ENCODE measurements at regions not wholly inside any gene's neighbourhood (a gene's known extent, or its start where the extent isn't known, plus 50 kb on each side); places are given as distances from the start of the nearest gene placed in this dataset.

DNA sequence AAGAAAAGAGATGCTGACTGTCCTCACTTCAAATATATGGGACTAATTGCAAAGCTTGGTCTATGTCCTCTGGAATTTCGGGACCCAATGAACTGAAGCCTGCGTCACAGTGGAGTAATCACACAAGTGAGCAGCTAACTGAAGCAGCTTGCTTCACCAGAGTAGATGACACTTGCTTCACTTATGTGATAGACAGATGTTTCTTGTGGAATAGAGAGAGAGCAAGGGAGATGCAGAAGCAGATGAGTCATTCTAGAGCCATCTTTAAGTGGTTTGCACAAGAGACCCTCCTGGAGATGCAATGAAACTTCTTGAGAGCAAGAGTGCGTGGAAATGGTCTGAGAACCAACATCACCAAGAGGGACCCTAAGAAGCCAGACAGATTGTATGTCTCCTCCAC lies 1537.1 kb upstream of the FLRT2 start:
- DNase-seq: no peak

DNA sequence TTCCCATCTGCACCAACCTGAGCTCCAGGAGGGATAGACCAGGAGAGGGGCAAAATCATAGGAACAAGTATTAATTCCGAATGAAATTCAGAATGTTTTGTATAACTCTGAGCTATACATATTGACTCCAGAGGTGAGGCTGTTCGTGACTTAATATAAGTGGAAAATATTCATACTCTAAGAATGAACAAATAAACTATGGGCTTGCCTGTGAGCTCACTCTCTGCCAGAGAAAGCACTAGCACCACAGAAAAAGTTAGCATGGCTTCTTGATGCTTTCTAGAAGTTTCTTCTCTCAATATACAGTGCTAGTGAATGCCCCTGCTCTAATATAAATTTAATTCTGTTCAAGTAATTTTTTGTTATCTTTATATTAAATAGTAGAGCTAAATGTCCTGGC lies 1536.4 kb upstream of the FLRT2 start:
- DNase-seq: no peak

DNA sequence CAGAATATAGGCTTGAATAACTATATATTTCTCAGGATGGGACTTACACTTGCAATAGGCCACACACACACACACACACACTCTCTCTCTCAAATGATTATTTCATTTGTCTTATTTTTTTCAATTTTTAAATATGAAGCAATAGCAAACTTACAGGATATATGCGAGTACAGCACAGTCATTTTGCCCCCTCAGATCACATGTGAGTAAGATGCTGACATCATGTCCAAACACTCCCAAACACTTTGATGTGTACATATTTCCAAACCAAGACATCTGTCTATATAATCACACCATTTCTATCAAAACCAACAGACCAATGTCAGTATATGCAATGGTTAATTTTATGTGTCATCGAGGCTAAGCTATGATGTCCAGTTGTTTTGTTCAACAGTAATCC lies 1535.9 kb upstream of the FLRT2 start:
- DNase-seq: no peak

DNA sequence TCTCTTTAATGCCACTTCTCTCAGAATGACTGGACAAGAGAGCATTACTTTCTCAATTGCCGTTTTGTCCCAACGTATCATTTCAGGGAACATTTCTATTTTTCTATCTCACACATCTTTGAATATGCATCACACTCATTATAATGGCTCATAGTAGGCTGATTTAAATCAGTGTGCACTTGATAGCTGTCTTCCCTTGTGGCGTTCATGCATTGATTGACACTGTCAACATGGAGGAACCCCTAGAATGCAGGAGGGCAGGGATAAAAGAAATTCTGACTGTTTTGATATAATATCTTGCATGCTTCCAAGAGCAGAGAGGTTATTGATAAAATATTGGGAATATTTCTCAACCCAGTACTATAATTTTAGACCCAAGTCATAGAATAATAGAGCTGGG lies 1528.9 kb upstream of the FLRT2 start:
- DNase-seq: no peak

DNA sequence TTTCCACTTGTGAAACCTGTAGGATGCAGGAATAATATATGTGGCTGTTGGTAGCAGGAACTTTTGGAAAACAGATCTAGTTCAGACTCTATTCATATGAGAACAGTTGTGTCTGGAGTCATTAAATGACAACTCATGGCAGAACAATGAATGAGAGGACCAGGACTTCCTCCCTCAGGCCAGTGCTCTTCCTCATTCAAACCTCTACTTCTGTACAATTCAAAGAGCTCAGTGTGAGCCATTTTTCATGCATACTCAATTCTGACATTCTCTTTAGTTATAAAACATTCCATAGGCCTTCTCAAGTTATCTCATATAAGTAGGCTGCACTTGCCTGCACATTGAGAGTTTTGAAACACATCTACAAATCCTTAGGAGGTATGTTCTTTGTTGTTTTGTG lies 1526.6 kb upstream of the FLRT2 start:
- no peak for DNase-seq

DNA sequence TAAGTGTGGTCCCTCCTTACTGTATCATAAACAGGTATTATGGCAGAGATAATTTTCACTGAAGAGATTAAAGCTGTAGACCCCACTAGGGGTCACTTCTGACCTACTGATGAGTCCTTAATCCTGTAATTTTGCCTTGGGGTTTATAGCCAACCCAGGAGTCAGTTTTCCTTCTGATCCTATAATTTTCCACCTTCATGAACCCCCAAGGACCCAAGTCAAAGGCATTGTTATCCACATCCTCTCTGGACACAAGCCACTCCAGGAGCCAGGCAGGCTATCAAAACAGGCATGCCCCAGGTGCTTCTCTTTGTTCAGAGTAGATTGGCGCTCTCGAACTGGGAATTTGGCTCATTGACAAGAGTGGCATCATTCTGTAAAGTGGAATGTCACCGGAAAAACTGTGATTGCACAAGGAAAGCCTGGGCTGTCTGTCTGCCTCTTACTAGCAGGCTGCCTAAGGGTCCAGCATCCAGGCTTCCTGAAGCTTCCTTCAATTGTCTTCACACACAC lies 1523.2 kb upstream of the FLRT2 start:
- DNase-seq: no peak

DNA sequence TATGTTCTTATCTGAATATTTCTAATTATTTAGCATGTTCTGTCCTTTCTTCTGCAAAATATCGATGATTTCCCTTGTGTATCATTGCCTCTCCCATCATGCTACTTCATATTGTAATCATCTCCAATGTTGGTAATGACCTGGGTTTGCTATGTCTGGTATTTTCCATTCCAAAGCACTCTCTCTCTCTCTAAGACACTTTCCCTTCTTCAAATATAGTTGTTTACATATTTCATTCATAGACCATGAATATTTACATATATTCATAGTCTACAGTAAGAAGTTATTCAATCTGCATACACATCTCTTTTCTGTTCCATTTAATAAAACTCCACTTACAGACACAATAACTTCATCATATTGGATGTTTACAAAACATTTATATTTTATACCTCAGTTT lies 1516.5 kb upstream of the FLRT2 start:
- no peak for DNase-seq

DNA sequence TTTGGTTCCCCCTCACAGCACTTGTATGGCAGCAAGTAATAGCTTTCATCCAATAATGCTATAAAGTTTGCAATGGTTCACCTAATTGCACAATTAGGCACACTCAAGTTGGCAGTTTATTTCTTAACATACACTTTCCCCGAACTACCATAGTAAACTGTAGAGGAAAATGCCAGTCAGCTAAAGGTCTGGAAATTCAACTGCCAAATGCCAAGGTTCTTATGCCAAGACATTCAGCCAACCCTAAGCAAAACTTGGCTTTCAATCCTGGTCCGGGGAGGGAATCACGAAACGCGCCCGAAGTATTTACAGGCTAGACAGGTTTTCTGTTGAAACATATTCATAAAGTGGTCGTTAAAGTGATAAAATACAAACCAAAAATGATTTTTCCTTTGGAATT lies 1512.4 kb upstream of the FLRT2 start:
- no peak for DNase-seq

DNA sequence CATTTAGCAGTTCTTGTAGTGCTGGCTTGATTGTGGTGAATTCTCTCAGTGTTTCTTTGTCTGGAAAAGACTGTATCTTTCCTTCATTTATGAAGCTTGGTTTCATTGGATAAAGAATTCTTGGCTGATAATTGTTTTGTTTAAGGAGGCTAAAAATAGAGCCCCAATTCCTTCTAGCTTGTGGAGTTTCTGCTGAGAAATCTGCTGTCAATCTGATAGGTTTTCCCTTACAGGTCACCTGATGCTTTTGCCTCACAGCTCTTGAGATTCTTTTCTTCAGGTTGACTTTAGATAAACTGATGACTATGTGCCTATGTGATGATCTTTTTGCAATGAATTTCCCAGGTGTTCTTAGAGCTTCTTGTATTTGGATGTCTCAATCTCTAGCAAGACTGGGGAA lies 1508.5 kb upstream of the FLRT2 start:
- DNase-seq: no peak

DNA sequence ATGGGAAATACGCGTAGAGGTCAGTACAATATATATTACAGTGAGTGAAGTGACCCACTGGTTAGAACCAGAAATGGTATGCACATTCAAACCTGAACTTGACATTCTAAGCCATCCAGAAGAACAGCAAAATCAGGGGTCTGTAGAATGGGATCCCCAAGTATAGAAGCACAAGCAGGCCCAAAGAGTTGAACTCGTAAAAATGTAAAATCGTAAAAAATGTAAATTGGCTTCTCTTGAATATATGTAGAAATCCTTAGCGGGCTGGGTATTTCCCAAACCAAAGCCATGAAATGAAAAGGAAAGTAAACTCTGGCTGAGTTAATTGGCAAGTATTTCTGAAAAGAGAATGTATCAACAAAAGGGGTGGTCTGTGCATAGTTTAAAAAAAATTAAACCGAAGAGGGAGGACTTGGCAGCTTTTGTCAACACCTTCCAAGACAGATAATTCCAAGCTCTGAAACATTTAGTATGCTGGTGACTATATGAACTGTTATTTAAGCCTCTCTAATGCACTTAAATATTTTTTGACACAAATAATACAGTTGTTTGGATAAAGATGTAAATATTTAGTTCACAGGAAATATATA lies 1505.6 kb upstream of the FLRT2 start:
- no peak for DNase-seq

DNA sequence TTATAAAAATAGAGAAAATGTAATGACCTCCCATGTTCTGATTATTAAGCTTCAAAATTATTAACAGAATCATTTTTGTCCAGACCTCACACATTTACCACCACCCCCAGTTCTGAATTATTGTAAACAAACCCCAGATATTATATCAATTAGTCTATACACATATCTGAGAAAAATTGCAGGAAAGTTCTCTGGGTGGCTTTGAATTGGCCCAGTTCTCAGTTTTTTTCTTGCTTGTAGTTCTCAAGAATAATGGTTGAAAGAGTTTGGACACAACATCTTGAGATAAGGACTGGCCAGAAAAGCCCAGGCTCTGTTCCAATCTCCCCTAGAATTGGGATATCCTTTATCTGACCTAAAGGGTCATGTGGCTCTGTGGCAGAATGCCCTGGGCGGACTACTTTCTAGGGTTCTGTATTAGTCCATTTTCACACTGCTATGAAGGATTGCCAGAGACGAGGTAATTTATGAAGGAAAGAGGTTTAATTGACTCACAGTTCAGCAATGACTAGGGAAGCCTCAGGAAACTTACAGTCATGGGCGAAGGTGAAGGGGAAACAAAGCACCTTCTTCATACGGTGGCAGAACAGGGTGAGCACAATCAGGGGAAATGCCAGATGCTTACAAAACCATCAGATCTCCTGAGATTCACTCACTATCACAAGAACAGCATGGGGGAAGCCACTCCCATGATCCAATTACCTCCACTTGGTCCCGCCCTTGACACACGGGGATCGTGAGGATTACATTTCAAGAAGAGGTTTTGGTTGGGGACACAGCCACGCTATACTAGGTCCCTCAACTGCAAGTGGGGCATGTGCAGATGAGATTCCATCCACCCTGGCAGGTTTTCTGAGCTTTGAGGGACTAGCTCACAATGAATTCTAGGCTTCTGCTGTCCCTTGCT lies 1504.6 kb upstream of the FLRT2 start:
- no peak for DNase-seq

DNA sequence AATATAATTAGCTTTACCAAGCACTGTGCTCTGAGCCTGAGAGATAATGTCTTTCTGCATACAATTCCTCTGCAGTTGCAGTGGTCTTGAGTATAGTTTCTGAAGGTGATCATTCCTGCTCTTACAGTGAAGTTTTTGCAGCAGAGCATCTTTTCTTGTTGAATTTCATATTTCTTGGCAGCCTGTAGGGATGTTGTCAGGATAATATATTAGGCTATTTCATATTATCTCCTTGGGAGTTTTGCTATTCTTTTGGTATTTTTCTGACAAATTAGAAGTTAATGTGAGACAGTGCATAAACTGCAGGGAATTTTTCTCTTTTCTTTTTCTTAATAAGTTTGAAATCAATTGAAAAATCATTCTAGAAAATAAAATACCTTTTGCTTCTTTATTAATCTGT lies 1502.6 kb upstream of the FLRT2 start:
- DNase-seq: no peak

DNA sequence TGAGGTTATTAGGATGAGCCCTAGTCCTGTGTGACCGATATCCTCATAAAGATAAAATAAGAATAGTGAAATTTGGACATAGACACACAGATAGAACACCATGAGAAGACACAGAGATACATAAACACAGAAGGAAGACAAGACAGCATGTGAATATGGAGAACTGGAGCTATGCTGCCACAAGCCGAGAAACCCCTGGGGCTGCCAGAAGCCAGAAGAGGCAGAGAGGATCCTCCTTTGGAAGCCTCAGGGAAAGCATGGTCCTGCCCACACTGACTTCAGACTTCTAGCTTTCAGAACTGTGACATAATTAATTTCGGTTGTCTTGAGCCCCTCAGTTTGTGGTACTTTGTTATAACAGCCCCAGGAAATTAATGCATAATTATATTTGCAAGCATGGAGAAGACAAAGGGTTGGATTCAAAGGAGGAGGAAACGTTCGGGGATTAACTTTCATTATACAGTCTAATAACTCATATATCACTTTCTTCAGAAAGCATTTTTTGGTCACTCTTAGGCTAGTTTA lies 1501.8 kb upstream of the FLRT2 start:
- DNase-seq: no peak

DNA sequence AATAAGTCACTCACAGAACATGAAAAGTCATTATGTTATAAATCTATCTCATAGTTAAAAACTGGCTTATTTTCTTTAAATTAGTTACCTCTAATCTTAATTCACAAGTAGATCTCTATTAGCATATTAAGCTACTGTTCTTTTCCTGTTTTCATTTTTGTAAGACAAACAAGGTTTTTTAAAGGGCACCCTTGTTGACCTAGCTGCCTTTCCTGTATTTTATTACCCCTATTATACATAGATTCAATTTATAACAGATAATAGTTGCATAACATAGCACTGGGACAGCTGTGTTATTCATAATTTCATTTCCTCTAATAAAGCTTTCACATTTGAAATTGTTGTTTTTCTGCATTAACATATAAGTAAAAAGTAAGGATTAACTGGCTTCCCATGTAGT lies 1500.7 kb upstream of the FLRT2 start:
- DNase-seq: no peak

DNA sequence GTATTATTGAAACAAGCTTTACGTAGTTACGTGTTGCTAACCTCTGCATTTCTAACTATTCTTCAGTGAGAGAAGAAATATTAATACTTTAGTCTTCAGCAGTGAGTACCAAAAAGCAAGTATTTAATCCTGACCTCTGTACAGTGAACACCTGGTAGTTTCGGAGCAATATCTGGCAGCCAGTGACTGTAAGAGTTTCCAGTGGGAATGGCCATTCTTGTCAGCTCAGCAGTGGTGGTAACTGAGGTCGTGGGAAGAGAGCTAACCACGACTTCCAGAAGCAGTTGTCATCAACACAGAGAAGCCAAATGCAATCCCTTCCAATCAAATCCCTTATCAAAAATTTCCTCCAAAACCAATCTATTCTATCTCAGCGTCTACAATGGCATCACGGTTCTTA lies 1500.2 kb upstream of the FLRT2 start:
- DNase-seq: no peak

DNA sequence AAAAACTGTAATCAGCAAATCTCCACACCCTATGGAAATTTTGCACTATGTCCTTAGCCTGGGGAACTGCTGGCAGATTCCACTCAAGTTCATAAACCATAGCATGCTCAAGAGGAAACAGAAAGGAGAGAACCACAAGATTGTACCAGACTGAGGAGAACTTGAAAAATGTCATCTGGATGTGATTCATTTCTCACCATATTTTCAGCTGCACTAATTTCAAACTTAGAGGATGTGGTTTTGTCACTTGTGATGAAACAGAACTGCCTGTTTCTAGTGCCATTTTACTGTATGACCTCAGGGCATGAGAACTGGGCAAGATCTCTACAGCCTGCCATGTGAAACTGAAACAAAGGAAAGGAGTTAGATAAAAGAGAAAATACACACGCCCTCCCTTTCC lies 1493.1 kb upstream of the FLRT2 start:
- no peak for DNase-seq

DNA sequence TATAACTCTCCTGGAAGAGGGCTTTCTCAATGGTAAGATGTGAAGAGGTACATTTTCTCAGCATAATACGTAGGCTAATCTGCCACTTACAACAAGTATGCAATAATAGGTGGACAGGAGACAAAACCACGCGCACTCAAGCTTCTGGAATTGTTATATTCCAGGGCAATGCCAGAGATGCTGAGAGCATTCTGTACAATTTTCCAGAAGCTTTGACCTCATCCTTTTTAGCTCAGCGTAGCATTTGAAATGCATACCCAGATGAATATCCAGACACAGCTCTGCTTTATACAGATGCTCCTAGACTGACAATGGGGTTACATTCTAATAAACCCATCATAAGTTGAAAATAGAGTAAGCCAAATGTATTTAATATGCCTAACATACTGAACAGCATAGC lies 1492.4 kb upstream of the FLRT2 start:
- no peak for DNase-seq

DNA sequence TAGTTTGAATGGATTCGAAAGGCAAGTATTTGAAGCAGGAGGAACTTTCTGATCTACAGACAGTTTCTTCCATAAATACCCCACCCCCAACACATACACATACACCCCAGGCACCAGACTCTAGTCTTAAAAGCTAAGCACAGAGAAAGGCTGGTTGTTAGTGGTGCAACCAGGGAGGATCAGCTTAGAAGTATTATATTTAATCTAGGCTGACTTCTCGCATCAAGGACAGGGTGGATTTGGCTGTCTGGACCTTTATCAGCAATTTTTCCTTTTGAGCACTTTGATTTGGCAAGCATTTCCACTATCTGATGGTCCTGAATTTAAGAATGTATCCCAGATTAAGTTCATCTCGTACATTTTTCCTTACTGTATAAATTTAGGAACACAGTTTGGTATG lies 1489.8 kb upstream of the FLRT2 start:
- no peak for DNase-seq

DNA sequence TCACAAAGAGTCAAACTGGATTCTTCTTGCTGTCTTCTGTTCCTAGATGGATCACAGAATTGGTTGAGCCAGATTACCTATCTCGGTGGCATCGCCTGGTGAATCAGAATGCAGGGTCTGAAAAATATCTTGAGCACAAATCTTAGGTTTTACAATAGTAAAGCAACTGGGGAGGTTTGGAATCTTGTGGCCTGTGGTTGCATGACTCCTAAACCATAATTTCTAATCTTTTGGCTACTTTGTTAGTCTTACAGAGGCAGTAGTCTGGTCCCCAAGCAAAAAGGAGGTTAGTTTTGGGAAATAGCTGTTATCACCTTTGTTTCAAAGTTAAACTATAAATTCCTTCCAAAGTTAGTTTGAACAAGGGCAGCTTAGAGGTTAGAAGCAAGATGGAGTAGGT lies 1488.5 kb upstream of the FLRT2 start:
- DNase-seq: no peak

DNA sequence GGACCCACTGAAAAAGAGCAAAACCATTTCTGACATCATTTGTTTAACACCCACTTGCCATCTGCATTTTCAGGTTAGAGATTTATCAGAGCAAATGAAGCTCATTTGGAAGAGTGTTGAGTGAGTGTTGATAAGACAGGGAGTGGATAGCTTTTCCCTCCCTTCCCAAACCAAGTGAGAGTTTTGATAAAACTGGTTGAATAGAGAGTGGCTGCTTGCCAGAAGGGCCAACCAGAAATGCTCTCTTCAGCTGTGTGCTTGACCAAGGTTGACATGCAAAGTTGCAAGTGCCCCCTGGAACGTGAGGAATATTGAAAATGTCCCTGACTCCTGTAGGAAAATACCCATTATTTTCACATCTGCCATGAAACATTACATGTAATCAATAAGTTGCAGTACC lies 1487.0 kb upstream of the FLRT2 start:
- no peak for DNase-seq

DNA sequence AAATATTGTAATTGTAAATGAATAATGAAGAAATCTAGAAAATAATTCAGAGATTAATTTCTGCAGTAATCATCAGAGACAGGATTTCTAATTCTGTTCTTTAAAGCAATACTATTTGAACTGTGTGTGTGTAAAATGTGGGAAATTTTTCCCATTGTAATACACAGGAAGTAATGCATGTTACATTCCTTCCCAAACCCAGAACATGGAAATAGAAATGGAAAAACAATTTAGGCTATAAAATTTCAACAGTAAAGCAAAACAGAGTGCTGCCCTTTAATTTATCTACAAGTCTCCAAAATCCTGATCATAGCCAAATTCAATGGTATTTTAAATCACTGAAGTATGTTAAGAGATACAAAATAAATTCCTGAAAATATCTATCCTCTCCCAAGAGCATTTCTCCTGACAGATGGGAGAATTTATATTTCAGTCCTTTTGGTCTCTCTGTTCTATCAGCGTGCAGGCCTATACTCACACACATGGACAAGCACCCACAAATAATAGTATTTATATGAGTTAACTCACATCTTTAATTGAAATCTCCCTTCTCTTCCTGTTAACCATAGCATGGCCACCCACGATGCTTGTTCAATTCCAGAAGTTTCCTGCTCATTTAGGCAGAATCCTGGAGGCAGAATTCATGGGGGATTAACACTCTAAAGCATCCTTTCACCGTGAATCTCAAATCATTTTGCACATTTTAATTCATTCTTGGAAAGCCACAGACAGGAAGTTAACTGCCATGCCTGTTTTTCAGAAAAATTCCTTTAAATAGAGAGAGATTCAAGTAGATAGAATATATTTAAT lies 1465.4 kb upstream of the FLRT2 start:
- no peak for DNase-seq

DNA sequence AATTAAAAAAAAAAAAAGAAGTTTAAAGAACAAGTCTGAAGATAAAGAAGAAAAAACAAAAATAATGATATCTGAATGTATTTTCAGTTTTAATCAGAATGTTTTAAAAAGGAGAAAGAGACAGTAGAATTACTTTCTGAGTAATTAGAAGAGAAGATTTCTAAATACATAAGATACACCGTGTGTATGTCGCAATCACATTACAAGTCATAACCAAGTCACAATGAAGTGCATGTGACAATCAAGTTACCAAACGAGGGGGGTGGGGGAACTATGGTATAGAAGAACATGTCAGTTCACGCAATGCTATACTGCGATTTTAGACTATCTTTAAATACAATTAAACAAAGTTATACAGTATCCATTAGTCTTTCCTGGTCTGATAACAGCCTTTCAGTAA lies 1464.1 kb upstream of the FLRT2 start:
- DNase-seq: no peak

DNA sequence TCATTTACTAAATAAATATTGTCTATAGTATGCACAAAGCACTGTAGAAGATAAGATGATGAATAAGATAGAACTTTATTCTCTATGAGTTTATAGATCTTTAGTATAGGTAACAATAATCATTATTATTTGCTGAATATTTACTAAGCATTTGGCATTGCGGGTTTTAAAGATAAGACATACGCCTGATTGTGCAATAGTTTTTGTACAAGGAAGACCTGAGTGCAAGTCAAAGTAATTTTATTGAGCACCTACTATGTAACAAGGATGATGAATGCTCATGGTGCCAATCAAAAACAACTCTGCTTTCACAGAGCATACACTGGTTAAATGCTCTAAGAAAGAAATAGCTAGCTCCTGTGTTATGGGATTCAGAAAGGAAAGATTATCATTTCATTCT lies 1461.7 kb upstream of the FLRT2 start:
- DNase-seq: no peak

DNA sequence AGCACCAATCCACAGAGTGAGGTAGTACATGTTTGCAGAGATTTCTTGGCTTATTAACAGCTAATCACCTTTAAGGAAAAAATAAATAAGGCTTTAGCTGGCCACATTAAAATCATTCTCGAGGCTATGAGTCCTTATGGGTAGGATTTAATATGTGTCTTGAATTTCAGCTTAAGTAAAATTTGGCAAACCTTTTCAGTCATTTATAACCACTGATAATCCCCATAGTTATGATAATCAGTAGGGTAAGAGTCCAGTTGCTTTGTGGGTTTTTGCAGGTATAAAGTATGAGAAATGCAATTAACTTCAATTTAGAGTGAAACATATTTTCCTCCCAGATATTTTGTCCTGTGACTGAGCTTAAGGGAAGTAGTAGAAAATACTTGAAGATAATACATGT lies 1458.9 kb upstream of the FLRT2 start:
- no peak for DNase-seq
